ENCODE measurements at regions not wholly inside any gene's neighbourhood (a gene's known extent, or its start where the extent isn't known, plus 50 kb on each side); places are given as distances from the start of the nearest gene placed in this dataset.
"Not testable (repeated sequence)": the region's sequence is repeated elsewhere in the genome, so short reads cannot be mapped to it uniquely, and the experiment has no call there.

DNA sequence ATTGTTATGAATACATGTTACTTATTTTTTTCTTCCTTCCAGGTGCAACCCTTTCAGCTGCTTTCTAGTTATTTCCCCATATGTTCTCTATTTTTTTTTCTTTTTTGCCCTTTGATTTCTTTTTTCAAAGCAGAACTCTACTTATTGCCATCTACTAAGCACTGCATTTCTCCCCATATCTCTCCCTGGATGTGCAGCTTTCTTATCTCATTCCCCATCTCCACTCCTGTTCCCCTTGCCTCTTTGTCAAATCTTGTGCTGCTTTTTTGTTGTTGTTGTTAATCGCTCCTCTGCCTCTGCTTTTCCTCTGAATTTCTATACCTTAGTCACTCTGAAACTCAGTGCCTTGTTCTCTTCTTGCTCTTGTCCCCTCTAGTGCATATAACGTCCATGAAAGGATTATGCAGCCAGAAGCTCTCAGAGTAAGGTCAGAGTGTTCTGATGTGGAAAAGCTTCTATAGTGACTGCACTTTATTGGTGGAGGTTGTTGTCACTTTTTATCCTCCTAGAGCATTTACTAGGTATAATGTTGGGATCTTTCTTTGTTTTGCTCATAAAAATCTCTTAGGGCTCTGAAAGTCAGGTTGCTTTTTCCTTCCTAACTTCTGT lies 51.1 kb upstream of the JADE1 start:
- Histone ChIP-seq H3K9ac (ENCODE audit: low read depth, low read length) (no peak overlapping the region), H3K27ac (ENCODE audit: low read length) (no peak overlapping the region), H3K9me3 (ENCODE audit: insufficient read depth, low read depth, low read length) (no peaks in the 10 kb centered on the region), H3K4me3 (ENCODE audit: low read length) (no peak overlapping the region), H3K4me1 (ENCODE audit: insufficient read depth, low read length) (no peaks in the 10 kb centered on the region; the same call in 1 of the 2 replicates), H3K27me3 (ENCODE audit: insufficient read depth, low read length) (no peaks in the 10 kb centered on the region), H3K36me3 (ENCODE audit: insufficient read depth, low read depth, low read length) (no peaks in the 10 kb centered on the region)

GRCh38 chr4:128757712-128758111 lies 51.8 kb upstream of the JADE1 start:
- Histone ChIP-seq H3K9ac (ENCODE audit: low read depth, low read length) (no peak overlapping the region), H3K9me3 (ENCODE audit: insufficient read depth, low read depth, low read length) (no peaks in the 10 kb centered on the region), H3K4me1 (ENCODE audit: insufficient read depth, low read length) (no peaks in the 10 kb centered on the region; the same call in 1 of the 2 replicates), H3K27ac (ENCODE audit: low read length) (no peak overlapping the region), H3K36me3 (ENCODE audit: insufficient read depth, low read depth, low read length) (no peaks in the 10 kb centered on the region), H3K4me3 (ENCODE audit: low read length) (no peak overlapping the region), H3K27me3 (ENCODE audit: insufficient read depth, low read length) (no peaks in the 10 kb centered on the region)

DNA sequence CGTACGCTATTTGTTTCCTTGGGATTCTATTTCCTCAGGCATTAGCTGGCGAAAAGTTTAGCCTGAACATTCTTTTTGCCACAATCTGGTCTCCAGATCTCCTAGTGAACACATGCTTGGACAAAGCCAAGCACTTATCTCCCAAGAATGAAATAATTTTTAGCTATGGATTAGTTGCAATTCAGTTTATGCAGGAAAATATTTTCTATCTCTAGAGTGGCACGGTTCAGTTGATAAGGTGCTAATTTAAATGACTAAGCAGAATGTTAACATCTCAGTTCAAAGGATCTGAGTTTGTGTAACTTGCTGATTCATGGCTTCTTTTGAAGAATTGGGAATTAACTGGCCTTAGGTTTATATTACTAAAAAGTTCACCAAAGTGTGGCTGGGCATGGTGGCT lies 58.1 kb upstream of the JADE1 start:
- Histone ChIP-seq H3K9me3 (ENCODE audit: insufficient read depth, low read depth, low read length) (no peaks in the 10 kb centered on the region), H3K36me3 (ENCODE audit: insufficient read depth, low read depth, low read length) (no peaks in the 10 kb centered on the region), H3K4me1 (ENCODE audit: insufficient read depth, low read length) (no peaks in the 10 kb centered on the region), H3K4me3 (ENCODE audit: low read length) (no peak overlapping the region), H3K27me3 (ENCODE audit: insufficient read depth, low read length) (no peaks in the 10 kb centered on the region), H3K9ac (ENCODE audit: low read depth, low read length) (no peak overlapping the region), H3K27ac (ENCODE audit: low read length) (no peak overlapping the region)

DNA sequence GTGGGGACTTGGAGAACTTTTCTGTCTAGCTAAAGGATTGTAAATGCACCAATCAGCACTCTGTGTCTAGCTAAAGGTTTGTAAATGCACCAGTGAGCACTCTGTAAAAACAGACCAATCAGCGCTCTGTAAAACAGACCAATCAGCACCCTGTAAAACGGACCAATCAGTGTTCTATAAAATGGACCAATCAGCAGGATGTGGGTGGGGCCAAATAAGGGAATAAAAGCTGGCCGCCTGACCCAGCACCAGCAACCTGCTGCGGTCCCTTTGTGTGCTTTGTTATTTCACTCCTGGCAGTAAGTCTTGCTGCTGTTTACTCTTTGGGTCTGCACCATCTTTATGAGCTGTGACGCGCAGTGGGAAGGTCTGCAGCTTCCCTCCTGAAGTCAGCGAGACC lies 67.8 kb upstream of the JADE1 start:
- H3K27ac ChIP-seq (ENCODE audit: low read length); H3K9ac ChIP-seq (ENCODE audit: low read depth, low read length); H3K4me3 ChIP-seq (ENCODE audit: low read length); H3K9me3 ChIP-seq (ENCODE audit: insufficient read depth, low read depth, low read length); H3K4me1 ChIP-seq (ENCODE audit: insufficient read depth, low read length); H3K27me3 ChIP-seq (ENCODE audit: insufficient read depth, low read length); H3K36me3 ChIP-seq (ENCODE audit: insufficient read depth, low read depth, low read length): not testable (repeated sequence)

DNA sequence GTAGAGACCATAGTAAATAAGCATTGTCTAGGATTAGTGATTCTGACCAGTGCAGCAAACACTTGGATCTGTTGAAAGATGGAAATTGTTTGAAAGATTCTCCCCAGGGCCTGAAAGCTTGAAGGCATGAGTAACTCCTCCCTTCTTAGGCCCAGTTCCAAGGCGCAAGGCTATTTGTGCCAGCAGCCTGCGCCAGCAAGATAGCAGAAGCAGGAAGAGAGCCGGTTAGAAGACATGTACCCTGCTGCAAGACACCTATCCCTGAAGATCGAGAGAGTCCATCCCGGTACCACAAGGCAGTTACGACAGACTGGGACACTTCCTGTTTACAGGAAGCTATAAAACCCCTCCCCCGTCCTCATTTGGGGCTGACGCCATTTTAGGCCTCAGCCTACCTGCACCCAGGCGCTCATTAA lies 72.4 kb upstream of the JADE1 start:
- H3K36me3 ChIP-seq (ENCODE audit: insufficient read depth, low read depth, low read length): no peaks in the 10 kb centered on the region
- no peak overlapping the region for H3K4me3 ChIP-seq (ENCODE audit: low read length)
- H3K9me3 ChIP-seq (ENCODE audit: insufficient read depth, low read depth, low read length): no peaks in the 10 kb centered on the region
- H3K27ac ChIP-seq (ENCODE audit: low read length): peak overlapping the region; percentile 67
- peak overlapping the region; percentile 54; the same call in 1 of the 2 replicates for H3K9ac ChIP-seq (ENCODE audit: low read depth, low read length)
- no peaks in the 10 kb centered on the region for H3K27me3 ChIP-seq (ENCODE audit: insufficient read depth, low read length)
- H3K4me1 ChIP-seq (ENCODE audit: insufficient read depth, low read length): peaks cover 12% of the 10 kb centered on the region; the same call in 1 of the 2 replicates

GRCh38 chr4:128735714-128736113 lies 73.8 kb upstream of the JADE1 start:
- no peak overlapping the region for H3K27ac ChIP-seq (ENCODE audit: low read length)
- H3K9ac ChIP-seq (ENCODE audit: low read depth, low read length): no peak overlapping the region
- H3K4me3 ChIP-seq (ENCODE audit: low read length): no peak overlapping the region
- no peaks in the 10 kb centered on the region for H3K36me3 ChIP-seq (ENCODE audit: insufficient read depth, low read depth, low read length)
- no peaks in the 10 kb centered on the region for H3K27me3 ChIP-seq (ENCODE audit: insufficient read depth, low read length)
- no peaks in the 10 kb centered on the region for H3K9me3 ChIP-seq (ENCODE audit: insufficient read depth, low read depth, low read length)
- H3K4me1 ChIP-seq (ENCODE audit: insufficient read depth, low read length): peaks cover 12% of the 10 kb centered on the region; the same call in 1 of the 2 replicates

- Histone ChIP-seq H3K27ac (ENCODE audit: low read length) (no peak overlapping the region), H3K36me3 (ENCODE audit: insufficient read depth, low read depth, low read length) (no peaks in the 10 kb centered on the region), H3K27me3 (ENCODE audit: insufficient read depth, low read length) (no peaks in the 10 kb centered on the region), H3K9me3 (ENCODE audit: insufficient read depth, low read depth, low read length) (no peaks in the 10 kb centered on the region), H3K4me3 (ENCODE audit: low read length) (no peak overlapping the region), H3K9ac (ENCODE audit: low read depth, low read length) (no peak overlapping the region), H3K4me1 (ENCODE audit: insufficient read depth, low read length) (peaks cover 13% of the 10 kb centered on the region; the same call in 1 of the 2 replicates)
These were observed 81.3 kb upstream of the JADE1 start for GRCh38 chr4:128728190-128728589.

DNA sequence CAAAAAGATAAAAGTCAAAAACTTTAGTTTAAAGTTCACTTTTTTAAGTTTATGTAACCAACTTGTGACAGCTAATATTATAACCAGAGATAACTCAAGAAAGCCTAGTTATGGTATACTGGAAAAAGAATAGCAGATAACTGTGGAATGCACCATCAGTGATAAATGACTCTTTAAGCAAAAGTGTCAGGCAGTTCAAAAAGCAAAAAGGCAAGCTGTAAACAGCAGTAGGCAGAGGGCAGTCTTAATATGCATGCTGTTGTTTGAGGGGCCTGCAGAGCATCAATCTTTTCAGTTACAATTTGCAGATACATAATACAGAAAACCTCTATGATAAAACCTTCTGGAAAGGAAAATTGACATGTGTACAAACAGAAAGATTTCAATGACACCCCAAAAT lies 81.8 kb upstream of the JADE1 start:
- Histone ChIP-seq H3K9ac (ENCODE audit: low read depth, low read length) (no peak overlapping the region), H3K27ac (ENCODE audit: low read length) (no peak overlapping the region), H3K27me3 (ENCODE audit: insufficient read depth, low read length) (no peaks in the 10 kb centered on the region), H3K36me3 (ENCODE audit: insufficient read depth, low read depth, low read length) (no peaks in the 10 kb centered on the region), H3K4me3 (ENCODE audit: low read length) (no peak overlapping the region), H3K9me3 (ENCODE audit: insufficient read depth, low read depth, low read length) (no peaks in the 10 kb centered on the region), H3K4me1 (ENCODE audit: insufficient read depth, low read length) (peaks cover 14% of the 10 kb centered on the region; the same call in 1 of the 2 replicates)

GRCh38 chr4:128725405-128726055 lies 84.0 kb upstream of the JADE1 start:
- peak overlapping the region; percentile 16; the same call in 1 of the 2 replicates for H3K9ac ChIP-seq (ENCODE audit: low read depth, low read length)
- no peaks in the 10 kb centered on the region for H3K27me3 ChIP-seq (ENCODE audit: insufficient read depth, low read length)
- H3K4me1 ChIP-seq (ENCODE audit: insufficient read depth, low read length): peaks cover 13% of the 10 kb centered on the region; the same call in 1 of the 2 replicates
- H3K9me3 ChIP-seq (ENCODE audit: insufficient read depth, low read depth, low read length): no peaks in the 10 kb centered on the region
- no peak overlapping the region; the same call in 1 of the 2 replicates for H3K4me3 ChIP-seq (ENCODE audit: low read length)
- H3K36me3 ChIP-seq (ENCODE audit: insufficient read depth, low read depth, low read length): no peaks in the 10 kb centered on the region
- no peak overlapping the region for H3K27ac ChIP-seq (ENCODE audit: low read length)

DNA sequence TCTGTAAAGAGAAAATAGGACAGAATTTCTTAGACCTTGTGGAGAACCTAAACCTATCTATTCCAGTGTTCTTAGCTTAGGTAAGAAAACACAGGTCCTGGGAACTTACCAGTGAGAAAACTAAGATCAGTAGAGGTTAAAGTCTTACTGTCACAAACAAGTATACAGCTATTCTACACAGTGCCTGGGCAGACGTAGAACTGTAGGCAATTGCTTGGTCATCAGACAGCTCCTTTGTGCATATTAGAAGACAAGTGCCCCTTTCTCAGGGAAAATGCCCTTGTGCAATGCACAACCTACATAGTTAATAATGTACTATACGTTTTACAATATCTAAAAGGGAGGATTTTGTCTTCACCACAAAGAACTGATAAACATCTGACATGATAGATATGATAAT lies 86.6 kb upstream of the JADE1 start:
- Histone ChIP-seq H3K36me3 (ENCODE audit: insufficient read depth, low read depth, low read length) (no peaks in the 10 kb centered on the region), H3K27ac (ENCODE audit: low read length) (no peak overlapping the region), H3K4me1 (ENCODE audit: insufficient read depth, low read length) (peaks cover 16% of the 10 kb centered on the region; the same call in 1 of the 2 replicates), H3K9ac (ENCODE audit: low read depth, low read length) (no peak overlapping the region), H3K27me3 (ENCODE audit: insufficient read depth, low read length) (no peaks in the 10 kb centered on the region), H3K4me3 (ENCODE audit: low read length) (no peak overlapping the region), H3K9me3 (ENCODE audit: insufficient read depth, low read depth, low read length) (no peaks in the 10 kb centered on the region)

GRCh38 chr4:128721896-128722295 lies 87.6 kb upstream of the JADE1 start:
- Histone ChIP-seq H3K36me3 (ENCODE audit: insufficient read depth, low read depth, low read length) (no peaks in the 10 kb centered on the region), H3K4me1 (ENCODE audit: insufficient read depth, low read length) (peaks cover 16% of the 10 kb centered on the region; the same call in 1 of the 2 replicates), H3K9ac (ENCODE audit: low read depth, low read length) (no peak overlapping the region; the same call in 1 of the 2 replicates), H3K9me3 (ENCODE audit: insufficient read depth, low read depth, low read length) (no peaks in the 10 kb centered on the region), H3K4me3 (ENCODE audit: low read length) (no peak overlapping the region), H3K27ac (ENCODE audit: low read length) (no peak overlapping the region), H3K27me3 (ENCODE audit: insufficient read depth, low read length) (no peaks in the 10 kb centered on the region)

DNA sequence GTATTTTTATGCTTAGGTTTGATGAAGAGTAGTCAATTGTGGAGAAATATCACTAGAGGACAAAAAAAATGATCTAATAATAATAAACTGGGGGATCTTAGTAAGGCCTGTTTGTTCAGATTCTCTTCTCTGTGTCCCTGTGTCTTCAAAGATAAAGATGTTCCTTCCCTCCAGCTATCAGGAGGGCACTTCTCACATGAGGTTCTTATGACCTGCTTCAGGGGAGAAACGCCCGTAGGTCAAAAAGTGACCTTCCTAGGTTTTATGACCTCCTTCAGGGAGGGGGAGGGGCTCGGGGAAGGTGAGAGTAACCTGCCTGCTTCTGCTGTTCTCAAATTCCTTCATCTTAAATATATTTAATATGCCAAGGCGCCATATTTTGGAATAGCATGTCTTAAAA lies 89.2 kb upstream of the JADE1 start:
- H3K9ac ChIP-seq (ENCODE audit: low read depth, low read length): no peak overlapping the region
- no peak overlapping the region for H3K27ac ChIP-seq (ENCODE audit: low read length)
- no peak overlapping the region for H3K4me3 ChIP-seq (ENCODE audit: low read length)
- no peaks in the 10 kb centered on the region for H3K36me3 ChIP-seq (ENCODE audit: insufficient read depth, low read depth, low read length)
- no peaks in the 10 kb centered on the region for H3K9me3 ChIP-seq (ENCODE audit: insufficient read depth, low read depth, low read length)
- peaks cover 11% of the 10 kb centered on the region; the same call in 1 of the 2 replicates for H3K4me1 ChIP-seq (ENCODE audit: insufficient read depth, low read length)
- no peaks in the 10 kb centered on the region for H3K27me3 ChIP-seq (ENCODE audit: insufficient read depth, low read length)
